ENCODE measurements at regions not wholly inside any gene's neighbourhood (a gene's known extent, or its start where the extent isn't known, plus 50 kb on each side); places are given as distances from the start of the nearest gene placed in this dataset.

- TF ChIP-seq CTCF (IDR thresholded peaks at IDR 0.05): no peak
- TF ChIP-seq POLR2A (IDR thresholded peaks at IDR 0.05): no peak
Observed at GRCh38 chr2:67339234-67339885, 57.8 kb upstream of the ETAA1 start.
